Lower leg skin (tissue), 3 donors: ENCODE measurements at regions not wholly inside any gene's neighbourhood (a gene's known extent, or its start where the extent isn't known, plus 50 kb on each side); places are given as distances from the start of the nearest gene placed in this dataset.

Experiments
- POLR2A ChIP-seq, 2 donors: fragments of 450-650 bp; IDR thresholded peaks; one replicate each; pipeline ENCODE4 v1.6.1; 2016 to 2017; ENCODE audit warnings: antibody characterized with exemption in 2 of 2, mild to moderate bottlenecking in 1 of 2, moderate library complexity in 1 of 2
- TF ChIP-seq, protein P1 (sequence below), 3 donors: fragments of 450-650 bp; IDR thresholded peaks; one replicate each; pipeline ENCODE4 v1.5.1; 2016; ENCODE audit warnings: antibody characterized with exemption in 3 of 3, mild to moderate bottlenecking in 3 of 3, moderate library complexity in 2 of 3

DNA sequence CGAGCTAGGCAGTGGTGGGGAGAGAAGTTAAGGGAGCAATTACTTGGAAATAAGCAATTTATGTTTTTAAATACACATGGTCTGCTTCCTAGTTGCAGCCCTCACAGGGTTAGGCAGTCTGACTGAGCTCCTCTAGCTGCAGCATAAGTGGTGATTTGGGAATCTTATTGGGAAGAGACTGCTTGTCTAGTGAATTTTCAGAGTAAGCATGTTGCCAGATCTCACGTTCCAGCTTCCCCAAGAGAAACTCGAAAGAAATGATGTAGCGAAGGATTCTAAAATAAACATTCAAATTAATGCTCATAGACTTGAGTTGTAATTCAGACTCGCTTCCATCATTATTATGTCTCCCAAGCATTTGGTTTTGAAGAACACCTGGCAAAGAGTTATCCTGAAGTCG, 440.2 kb downstream of the ATP23 start:
- TF ChIP-seq, protein P1, sequence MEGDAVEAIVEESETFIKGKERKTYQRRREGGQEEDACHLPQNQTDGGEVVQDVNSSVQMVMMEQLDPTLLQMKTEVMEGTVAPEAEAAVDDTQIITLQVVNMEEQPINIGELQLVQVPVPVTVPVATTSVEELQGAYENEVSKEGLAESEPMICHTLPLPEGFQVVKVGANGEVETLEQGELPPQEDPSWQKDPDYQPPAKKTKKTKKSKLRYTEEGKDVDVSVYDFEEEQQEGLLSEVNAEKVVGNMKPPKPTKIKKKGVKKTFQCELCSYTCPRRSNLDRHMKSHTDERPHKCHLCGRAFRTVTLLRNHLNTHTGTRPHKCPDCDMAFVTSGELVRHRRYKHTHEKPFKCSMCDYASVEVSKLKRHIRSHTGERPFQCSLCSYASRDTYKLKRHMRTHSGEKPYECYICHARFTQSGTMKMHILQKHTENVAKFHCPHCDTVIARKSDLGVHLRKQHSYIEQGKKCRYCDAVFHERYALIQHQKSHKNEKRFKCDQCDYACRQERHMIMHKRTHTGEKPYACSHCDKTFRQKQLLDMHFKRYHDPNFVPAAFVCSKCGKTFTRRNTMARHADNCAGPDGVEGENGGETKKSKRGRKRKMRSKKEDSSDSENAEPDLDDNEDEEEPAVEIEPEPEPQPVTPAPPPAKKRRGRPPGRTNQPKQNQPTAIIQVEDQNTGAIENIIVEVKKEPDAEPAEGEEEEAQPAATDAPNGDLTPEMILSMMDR (IDR thresholded peaks at IDR 0.05), result no peak
- no peak for TF ChIP-seq POLR2A (IDR thresholded peaks at IDR 0.05)
